Tibial nerve (tissue), 4 donors: ENCODE measurements at regions not wholly inside any gene's neighbourhood (a gene's known extent, or its start where the extent isn't known, plus 50 kb on each side); places are given as distances from the start of the nearest gene placed in this dataset.

Source experiments
- CTCF ChIP-seq, 5 experiments: fragments of 200-600 bp in 3 of 5; fragments of 450-650 bp in 2 of 5; sonication (generic) in 3 of 5; IDR thresholded peaks; one replicate each; pipeline ENCODE4 v1.5.1; 2016 to 2019; ENCODE audit warnings: antibody characterized with exemption in 5 of 5, mild to moderate bottlenecking in 3 of 5, moderate library complexity in 2 of 5
- EP300 ChIP-seq, 2 donors: sonication (generic); formaldehyde crosslinking; IDR thresholded peaks; one replicate each; pipeline ENCODE4 v1.6.1; 2017; ENCODE audit warnings: antibody characterized with exemption in 2 of 2, mild to moderate bottlenecking in 1 of 2
- POLR2A ChIP-seq, 2 donors: fragments of 450-650 bp; IDR thresholded peaks; one replicate each; pipeline ENCODE4 v1.6.1; 2017; ENCODE audit warnings: antibody characterized with exemption in 2 of 2, mild to moderate bottlenecking in 2 of 2, moderate library complexity in 2 of 2

- TF ChIP-seq CTCF (IDR thresholded peaks at IDR 0.05) (no peak), POLR2A (IDR thresholded peaks at IDR 0.05) (no peak), EP300 (IDR thresholded peaks at IDR 0.05) (no peak)
Measured at GRCh38 chr13:108030769-108031168, 184.6 kb downstream of the LIG4 start.
